Activated T-helper 1 cell treated with Interleukin-2 at 50 U/mL for 16 hours (primary cell): ENCODE measurements at regions not wholly inside any gene's neighbourhood (a gene's known extent, or its start where the extent isn't known, plus 50 kb on each side); places are given as distances from the start of the nearest gene placed in this dataset.
"Not testable (repeated sequence)": the region's sequence is repeated elsewhere in the genome, so short reads cannot be mapped to it uniquely, and the experiment has no call there.

ENCODE experiments used
- DNase-seq: peaks from one replicate; pipeline ENCODE4 v3.0.0-alpha.2; 2020; ENCODE audit warnings: low read depth

GRCh38 chr1:221877311-221877710 is 135.4 kb upstream of the DUSP10 start:
- no peak for DNase-seq

DNA sequence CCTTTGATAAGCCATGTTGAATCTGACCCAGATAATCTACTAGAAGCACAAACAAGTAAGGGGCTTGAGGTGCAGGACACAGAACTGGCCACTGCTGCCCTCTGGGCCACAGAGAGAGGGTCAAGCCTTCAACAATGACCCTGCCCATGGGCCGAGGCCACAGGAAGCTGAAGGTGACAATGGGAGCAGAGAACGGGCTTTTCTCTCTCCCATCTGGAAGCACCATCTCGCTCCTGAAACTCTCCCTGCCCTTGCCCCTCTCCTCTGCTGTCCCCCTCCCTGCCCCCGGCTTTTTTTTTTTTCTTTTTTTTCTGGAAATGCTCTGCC is 133.1 kb upstream of the DUSP10 start:
- no peak for DNase-seq

DNA sequence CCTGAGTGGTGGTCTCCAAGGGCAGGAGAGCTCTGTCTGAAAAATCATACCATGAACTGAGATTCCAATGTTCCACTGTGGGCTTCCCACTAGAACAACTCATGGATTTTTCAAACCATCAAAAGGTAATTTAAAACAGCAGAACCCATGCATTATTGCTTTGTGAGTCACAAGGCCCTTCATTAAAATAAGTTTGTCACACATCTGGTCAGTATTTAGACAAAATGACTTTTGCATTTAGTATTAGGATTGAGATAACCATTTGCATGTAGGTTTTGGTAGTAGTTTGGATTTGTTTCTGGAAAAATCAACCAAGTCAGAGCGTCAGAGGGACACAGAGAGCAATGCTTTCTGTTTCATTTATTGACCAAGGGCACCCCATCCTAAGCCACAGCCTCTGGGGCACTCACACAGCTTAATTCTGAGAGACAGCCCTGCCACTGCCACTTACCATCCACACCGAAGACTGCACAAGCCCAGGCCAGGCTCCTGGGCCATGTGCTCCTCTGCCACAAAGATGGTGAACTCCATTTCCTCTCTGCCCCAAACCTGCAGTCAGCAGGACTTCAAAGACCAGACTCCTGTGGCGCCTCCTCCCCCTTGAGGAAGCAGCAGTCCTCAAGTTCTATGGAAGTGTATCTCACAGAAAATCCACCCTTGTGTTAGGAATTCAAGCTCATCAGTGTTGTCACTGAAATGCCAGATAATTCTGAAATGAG is 132.6 kb upstream of the DUSP10 start:
- no peak for DNase-seq

DNA sequence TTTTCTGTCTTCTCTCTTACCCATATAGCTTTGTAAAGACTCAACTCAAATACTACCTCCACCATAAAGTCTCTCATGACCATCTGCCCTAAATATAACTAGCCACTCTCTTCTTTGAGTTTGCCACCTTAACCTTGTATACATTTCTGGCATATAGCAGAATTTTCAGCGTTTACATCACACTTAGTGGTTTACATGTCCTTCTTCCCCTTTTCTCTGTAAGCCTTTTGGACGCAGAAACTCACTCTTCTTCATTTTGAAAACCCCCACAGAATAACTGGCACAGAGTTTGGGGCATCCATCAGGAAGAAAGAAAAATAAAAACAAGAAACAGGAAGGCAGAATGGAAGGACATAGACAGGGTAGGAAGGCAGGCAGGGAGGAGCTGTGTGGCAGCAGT is 131.8 kb upstream of the DUSP10 start:
- no peak for DNase-seq

GRCh38 chr1:221871056-221871455 is 129.2 kb upstream of the DUSP10 start:
- no peak for DNase-seq

- no peak for DNase-seq
These were observed 127.9 kb upstream of the DUSP10 start for GRCh38 chr1:221869779-221870178.

- no peak for DNase-seq
These were observed 126.9 kb upstream of the DUSP10 start for GRCh38 chr1:221868593-221869303.

DNA sequence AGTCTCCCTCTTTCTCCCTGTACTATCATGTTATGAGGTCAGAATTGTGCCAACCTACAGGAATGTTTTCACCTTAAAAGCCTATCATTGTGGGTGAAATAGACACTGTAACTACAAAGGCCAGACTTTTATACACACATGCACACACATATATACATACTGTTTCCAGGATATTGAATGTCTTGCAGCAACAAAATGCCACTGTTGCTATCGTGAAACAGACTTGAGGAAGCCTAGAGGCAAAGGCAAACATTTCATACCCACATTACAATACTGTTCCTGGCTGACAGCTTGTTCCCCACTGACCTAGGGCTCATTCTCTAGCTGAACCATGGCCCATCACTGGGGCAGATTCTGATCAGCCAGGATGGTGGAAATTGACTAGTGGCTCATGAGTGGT is 125.1 kb upstream of the DUSP10 start:
- DNase-seq, result no peak

- DNase-seq, result no peak
These were observed 123.9 kb upstream of the DUSP10 start for GRCh38 chr1:221865808-221866207.

DNA sequence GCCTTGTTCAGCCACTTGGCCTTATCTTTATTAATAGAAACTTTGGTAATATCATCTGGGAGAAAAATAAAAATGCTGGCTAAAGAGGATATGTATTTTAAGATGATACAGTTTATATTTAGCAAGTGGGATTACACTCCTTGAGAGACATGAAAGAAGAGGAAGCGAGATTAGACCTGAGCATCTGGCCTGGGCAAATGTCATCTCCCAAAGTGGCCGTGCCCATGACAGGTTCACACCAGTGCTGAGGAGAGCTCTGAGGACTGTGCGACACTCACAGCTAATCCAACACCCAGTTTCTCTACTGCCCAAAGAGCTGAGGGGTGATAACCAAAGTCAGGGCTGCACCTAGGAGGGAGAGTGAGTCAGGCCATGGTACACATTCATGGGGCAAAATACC is 121.7 kb upstream of the DUSP10 start:
- no peak for DNase-seq

GRCh38 chr1:221862971-221863370 is 121.1 kb upstream of the DUSP10 start:
- no peak for DNase-seq

DNA sequence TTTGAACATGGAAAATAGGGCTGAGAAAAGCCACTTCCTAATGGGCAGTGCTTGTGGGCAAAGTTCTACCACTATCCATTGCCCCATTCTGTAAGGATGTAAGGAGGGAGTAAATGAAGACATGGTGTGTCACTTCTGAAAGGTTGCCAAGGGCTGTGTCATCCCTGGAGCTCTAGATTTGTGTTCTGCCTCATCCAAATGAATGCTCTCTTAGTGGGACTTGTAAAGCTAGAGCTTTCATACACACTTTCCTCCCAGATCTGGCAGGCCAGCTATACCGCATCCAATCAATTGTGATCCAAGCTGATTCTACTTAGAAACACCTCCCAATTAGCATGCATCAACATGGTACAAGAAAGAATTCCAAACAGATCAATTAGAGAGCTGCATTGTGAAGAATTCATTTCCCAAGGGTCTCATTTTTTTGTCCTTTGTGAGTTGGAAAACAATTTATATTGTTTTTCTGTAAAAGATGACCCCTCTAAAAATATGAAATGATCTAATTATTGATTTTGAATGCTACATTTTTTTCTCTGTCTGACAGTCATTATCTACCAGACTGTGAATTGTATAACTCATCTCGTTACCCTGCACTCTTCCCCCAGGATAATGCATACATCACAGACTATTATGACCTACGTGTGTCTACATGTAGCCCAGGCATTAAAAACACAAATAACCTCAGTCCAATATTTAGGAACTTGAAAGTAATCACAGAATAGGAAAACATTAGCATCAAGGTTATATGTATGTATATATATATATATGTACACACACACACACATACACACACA is 117.1 kb upstream of the DUSP10 start:
- DNase-seq, result no peak

GRCh38 chr1:221857094-221857444 is 115.2 kb upstream of the DUSP10 start:
- DNase-seq, result not testable (repeated sequence)

DNA sequence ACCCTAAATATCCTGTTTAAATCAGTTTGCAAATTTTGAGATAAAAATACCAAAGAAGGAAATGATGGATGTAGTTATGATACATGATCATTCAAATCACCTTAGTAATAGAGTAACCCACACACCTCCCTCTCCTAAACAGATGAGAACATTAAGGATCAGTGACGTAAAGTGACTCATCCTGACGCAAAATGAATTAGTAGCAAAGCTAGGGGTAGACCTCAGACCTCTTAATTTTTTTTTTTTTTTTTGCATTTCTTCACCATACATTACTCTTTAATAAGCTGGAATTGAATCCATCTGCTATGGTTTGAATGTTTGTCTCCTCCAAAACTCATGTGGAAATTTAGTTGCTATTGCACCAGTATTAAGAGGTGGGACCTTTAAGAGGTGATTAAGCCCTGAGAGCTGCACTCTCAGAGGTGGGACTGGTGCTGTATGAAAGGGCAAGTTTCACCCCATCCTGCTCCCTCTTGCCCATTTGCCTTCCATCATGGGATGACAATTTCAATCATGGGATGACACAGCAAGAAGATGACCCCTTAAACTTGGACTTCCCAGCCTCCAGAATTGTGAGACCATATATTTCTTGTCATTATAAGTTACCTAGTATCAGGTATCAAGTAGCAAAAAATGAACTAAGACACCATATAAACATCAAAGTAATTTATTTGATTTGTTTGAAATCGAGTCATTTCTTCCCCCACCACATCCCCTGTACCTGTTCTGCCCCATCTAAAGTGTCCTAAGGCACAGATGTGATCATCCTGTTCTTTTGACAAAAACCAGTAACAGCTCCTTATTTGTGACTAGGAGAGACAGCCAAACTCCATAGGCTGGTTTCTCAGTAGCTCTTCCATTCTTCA is 114.6 kb upstream of the DUSP10 start:
- DNase-seq, result no peak

- no peak for DNase-seq
These were observed 113.3 kb upstream of the DUSP10 start for GRCh38 chr1:221855156-221855555.

DNA sequence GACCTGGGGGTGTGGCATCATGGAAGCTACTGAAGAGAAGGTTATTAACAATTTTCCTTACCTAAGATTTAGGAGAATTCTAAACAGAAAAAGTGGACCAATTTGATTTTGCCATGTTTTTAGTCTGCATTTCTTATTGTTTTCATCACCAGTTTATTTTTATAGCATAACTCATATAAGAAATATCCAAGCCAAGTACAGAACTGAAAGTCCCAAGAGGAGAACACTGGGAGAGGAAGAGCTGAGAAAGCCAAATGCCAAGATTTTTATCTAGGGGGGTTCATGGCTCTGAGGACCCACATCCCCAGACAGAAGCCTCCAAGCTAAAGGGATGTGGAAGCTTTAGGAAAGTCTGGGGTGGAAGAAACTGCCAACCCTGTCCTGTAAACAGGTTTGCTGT is 109.4 kb upstream of the DUSP10 start:
- no peak for DNase-seq

- no peak for DNase-seq
These were observed 108.7 kb upstream of the DUSP10 start for GRCh38 chr1:221850470-221851187.

GRCh38 chr1:221849897-221850296 is 108.0 kb upstream of the DUSP10 start:
- DNase-seq, result no peak

- no peak for DNase-seq
These were observed 107.2 kb upstream of the DUSP10 start for GRCh38 chr1:221849110-221849509.

GRCh38 chr1:221847676-221848075 is 105.8 kb upstream of the DUSP10 start:
- no peak for DNase-seq

- DNase-seq, result no peak
These were observed 103.9 kb upstream of the DUSP10 start for GRCh38 chr1:221845650-221846371.
